HG03439 (cell line): ENCODE measurements at regions not wholly inside any gene's neighbourhood (a gene's known extent, or its start where the extent isn't known, plus 50 kb on each side); places are given as distances from the start of the nearest gene placed in this dataset.

Source experiments
- ATAC-seq: cut with Tn5 transposase; IDR thresholded peaks from one replicate; pipeline ENCODE4 v1.9.1; 2021; ENCODE audit warnings: mild to moderate bottlenecking, moderate library complexity; ENCODE audit not compliant: unreplicated experiment

- no peak for ATAC-seq
Measured at GRCh38 chr5:74017786-74018211, 391.8 kb downstream of the ARHGEF28 start.

GRCh38 chr5:74017112-74017511 is 391.1 kb downstream of the ARHGEF28 start:
- ATAC-seq, result no peak

- ATAC-seq, result no peak
Measured at GRCh38 chr5:74016373-74016772, 390.4 kb downstream of the ARHGEF28 start.

GRCh38 chr5:74015716-74016115 is 389.7 kb downstream of the ARHGEF28 start:
- ATAC-seq, result no peak

- no peak for ATAC-seq
Measured at GRCh38 chr5:74013222-74013621, 387.2 kb downstream of the ARHGEF28 start.

GRCh38 chr5:74009502-74009901 is 383.5 kb downstream of the ARHGEF28 start:
- ATAC-seq, result no peak

- ATAC-seq, result no peak
Measured at GRCh38 chr5:74007193-74007592, 381.2 kb downstream of the ARHGEF28 start.

GRCh38 chr5:73999297-73999696 is 373.3 kb downstream of the ARHGEF28 start:
- ATAC-seq, result no peak

- ATAC-seq, result no peak
Measured at GRCh38 chr5:73998489-73998888, 372.5 kb downstream of the ARHGEF28 start.

- no peak for ATAC-seq
Measured at GRCh38 chr5:73997960-73998359, 372.0 kb downstream of the ARHGEF28 start.

GRCh38 chr5:73996151-73996755 is 370.3 kb downstream of the ARHGEF28 start:
- ATAC-seq, result no peak

- ATAC-seq, result no peak
Measured at GRCh38 chr5:73994963-73995362, 369.0 kb downstream of the ARHGEF28 start.
